DMS53 treated with DMSO at 0.1 percent for 48 hours (cell line): ENCODE measurements at regions not wholly inside any gene's neighbourhood (a gene's known extent, or its start where the extent isn't known, plus 50 kb on each side); places are given as distances from the start of the nearest gene placed in this dataset.
"Not testable (repeated sequence)": the region's sequence is repeated elsewhere in the genome, so short reads cannot be mapped to it uniquely, and the experiment has no call there.

Experiments
- DNase-seq: peaks from one replicate; lab custom pipeline; 2025; ENCODE audit not compliant: unreplicated experiment; lab: John Stamatoyannopoulos, UW

- DNase-seq, result no peak
Measured at GRCh38 chr11:47928426-47928825, 51.9 kb upstream of the PTPRJ start.

GRCh38 chr11:47924184-47924691 is 56.1 kb upstream of the PTPRJ start:
- DNase-seq, result peak; percentile 47

DNA sequence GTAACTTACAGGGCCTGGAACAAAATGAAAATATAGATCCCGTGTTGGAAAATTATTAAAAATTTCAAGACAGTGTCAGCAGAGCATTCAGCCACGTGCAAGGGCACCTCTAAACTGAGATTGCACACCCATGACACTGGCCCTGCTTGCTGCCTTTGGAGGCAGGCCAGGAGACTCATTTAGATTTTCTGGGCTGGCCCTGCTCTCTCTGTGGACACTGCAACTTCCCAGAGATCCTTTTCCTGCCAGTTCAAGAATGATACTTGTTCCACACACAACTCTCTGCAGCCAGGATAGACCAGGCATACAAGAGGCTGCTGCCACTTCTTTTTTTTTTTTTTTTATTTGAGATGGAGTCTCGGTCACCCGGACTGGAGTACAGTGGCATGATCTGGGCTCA is 56.7 kb upstream of the PTPRJ start:
- DNase-seq, result no peak

DNA sequence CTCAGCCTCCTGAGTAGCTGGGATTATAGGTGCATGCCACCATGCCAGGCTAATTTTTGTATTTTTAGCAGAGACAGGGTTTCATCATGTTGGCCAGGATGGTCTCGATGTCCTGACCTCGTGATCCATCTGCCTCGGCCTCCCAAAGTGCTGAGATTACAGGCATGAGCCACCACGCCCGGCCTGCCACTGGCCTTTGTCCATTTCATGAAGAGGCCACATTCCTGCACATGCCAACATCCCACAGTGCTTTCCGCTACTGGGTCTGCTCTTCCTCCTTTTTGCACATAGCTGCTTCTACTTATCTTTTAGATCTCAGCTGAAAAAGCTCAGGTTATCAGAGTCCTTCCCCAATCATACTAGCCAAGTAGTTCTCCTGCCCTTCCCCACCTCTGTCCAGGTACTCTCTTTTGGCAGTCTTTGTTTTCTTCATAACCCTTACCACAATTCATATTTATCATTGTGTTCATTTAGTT is 59.2 kb upstream of the PTPRJ start:
- DNase-seq, result not testable (repeated sequence)

DNA sequence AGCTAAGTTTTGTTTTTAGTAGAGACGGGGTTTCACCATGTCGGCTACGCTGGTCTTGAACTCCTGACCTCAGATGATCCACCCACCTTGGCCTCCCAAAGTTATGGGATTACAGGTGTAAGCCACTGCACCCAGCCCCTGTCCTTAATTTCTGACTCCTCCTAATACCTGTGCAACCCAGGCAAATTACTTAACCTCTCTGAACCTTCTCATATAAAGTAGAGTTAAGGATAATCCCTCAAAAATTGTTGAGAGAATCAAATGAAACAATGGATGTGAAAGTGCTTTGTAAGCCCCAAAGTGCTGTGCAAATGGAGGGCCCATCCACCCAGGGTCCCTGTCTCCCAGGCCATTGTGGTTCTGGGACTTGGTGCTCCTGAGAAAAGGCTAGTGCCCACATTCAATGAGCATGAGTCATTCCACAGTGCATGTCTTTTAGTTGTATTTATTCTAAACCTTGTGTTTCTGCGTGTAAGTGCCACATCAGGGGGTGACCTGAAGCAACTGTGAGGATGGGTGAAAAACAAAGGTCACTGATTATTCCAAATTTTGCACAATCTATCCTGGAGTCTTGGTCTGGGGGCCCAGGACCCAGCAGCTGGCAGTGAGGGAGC is 61.4 kb upstream of the PTPRJ start:
- DNase-seq, result no peak

DNA sequence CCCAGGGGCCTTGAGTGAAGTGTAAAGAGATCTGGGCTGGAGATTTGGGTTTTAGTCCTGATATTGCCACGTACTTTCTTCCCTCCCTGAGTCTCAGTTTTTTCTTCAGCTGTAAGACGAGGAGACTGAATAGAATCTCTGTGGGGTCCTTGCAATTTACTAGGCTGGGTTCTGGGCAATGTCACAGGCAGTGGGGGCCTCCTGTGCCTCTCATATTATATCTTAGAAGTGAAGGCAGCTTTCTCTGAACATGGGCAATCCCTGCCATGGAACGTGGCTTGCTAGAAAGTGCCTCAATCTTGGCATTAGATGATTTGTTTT is 62.0 kb upstream of the PTPRJ start:
- DNase-seq, result no peak

DNA sequence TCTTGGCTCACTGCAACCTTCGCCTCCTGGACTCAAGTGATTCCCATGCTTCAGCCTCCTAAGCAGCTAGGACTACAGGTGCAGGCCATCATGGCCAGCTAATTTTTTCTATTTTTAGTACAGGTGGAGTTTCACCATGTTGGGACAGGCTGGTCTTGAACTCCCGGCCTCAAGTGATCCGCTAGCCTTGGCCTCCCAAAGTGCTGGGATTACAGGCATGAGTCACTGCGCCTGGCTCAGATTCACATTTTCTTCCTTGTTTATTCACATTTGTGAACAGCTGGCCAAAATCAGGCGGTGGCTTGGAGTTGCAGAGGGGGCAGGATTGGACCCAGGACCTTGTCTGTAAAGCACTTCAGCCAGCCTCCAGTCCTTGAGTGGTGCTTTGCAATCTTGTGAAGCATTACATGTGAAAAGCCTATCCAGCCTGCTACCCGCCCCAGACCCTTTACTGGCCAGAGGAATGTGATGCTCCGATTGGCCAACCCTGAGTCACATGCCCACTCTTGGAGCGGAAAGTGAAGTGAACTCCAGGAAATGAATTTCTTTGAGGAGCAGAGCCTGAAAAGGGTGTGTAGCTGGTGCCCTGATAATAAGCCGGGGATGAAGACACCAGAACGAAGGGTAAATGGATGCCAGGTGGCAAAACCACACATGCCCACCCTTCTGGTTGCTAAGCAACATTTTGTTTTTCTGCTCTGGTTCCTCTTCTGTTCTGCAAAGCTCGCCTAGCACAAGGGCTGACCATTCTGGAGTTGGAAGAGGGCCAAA is 62.6 kb upstream of the PTPRJ start:
- DNase-seq, result peak; percentile 85

DNA sequence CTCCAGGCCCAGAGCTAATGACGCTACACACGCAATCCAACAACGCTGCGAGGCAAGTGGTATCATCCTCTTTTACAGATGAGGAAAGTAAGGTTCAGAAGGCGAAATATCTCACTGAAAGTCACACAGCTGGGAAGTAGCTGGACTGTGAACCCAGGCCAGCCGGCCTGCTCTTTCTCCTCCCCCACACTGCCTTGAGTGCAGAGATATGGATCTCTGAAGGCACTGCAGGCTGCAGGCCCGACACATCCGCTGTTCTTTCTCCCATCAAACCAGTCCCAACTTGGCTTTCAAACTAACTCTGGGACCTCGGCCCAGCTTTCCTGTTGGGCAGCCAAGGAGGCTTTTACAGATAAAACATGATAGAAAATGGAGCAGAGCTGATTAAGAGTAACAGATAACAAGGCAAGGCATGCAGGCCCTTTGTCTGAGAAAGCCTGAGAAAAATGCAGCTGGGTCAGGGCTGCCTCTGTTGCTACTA is 64.0 kb upstream of the PTPRJ start:
- no peak for DNase-seq

DNA sequence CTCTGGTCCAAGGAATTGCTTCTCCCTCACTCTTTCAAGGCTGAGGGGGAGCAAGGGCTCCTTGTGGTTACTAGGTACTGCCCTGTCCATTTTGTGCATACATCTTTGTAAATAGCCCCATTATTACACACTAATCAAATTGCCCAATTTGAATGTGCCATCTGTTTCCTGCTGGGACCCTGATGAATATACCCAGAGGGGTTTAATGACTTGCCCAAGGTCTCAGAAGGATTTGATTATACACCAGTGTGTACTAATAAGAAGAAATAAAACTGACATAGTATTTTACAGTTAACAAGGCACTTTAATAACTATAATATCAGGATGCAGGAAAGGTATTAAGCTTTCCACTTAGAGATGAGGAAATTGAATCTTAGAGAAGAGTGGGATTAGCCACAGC is 64.6 kb upstream of the PTPRJ start:
- DNase-seq, result no peak

GRCh38 chr11:47915374-47915773 is 65.0 kb upstream of the PTPRJ start:
- DNase-seq, result peak; percentile 2

DNA sequence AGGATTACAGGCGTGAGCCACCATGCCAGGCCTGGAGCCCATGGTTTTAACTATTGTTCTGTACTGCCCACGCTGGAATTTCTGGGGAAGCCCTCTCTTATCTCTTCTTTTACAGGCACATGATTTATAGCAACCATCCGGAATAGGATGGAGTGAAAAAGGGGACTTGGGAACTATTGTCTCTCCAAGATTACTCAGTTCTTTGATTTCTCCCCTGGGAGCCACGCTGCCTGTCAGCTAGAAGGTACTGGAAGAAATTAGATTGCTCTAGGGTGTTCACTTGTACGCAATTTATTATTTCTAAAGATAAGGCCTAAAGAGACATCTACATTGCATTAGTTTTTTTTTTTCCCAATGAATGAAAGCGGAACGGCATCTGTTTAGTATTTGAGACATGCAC is 65.6 kb upstream of the PTPRJ start:
- DNase-seq, result no peak

GRCh38 chr11:47913529-47914244 is 65.5 kb upstream of the NUP160 start:
- no peak for DNase-seq

GRCh38 chr11:47912843-47913437 is 64.8 kb upstream of the NUP160 start:
- no peak for DNase-seq

DNA sequence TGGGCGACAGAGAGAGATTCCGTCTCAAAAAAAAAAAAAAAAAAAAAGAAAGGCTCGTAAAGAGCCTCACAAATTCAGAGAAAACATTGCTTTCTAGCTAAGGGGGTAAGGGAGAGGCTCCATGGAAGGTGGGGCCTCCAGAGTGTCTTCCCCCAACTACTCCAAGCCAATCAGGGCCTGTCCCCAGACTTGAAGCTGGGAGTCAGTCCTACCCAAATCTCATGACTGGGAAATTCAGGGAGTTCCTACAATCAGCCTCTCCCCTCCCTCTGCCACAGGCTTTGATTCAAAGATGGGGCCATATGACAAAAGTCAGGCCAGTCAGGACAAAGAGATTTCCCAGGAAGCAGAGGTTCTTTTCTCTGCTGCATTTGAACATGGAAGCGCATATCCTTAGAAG is 63.0 kb upstream of the NUP160 start:
- no peak for DNase-seq

DNA sequence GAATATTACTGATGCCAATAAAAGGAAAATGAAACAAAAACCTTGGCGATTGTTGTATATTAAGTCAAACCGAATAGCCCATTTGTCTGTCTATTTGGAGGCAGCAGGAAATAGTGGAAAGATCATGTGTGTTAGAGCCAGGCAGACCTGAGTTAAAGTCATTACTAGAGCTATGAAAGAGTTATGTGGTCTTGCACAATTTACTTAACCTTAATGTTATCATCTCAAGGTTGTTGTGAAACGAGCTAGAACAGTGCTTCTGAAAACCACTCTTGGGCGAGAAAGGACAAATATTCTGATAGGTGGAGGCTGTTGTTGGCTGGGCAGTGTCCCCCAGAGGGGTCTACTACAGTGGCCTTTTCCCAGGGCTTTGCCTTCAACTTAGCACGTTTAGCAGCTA is 60.0 kb upstream of the NUP160 start:
- DNase-seq, result no peak

- no peak for DNase-seq
Measured at GRCh38 chr11:47907499-47907898, 59.3 kb upstream of the NUP160 start.

GRCh38 chr11:47906066-47906465 is 57.9 kb upstream of the NUP160 start:
- no peak for DNase-seq

- no peak for DNase-seq
Measured at GRCh38 chr11:47905358-47906059, 57.4 kb upstream of the NUP160 start.

- no peak for DNase-seq
Measured at GRCh38 chr11:47904808-47905207, 56.7 kb upstream of the NUP160 start.

- DNase-seq, result no peak
Measured at GRCh38 chr11:47904048-47904447, 55.9 kb upstream of the NUP160 start.

DNA sequence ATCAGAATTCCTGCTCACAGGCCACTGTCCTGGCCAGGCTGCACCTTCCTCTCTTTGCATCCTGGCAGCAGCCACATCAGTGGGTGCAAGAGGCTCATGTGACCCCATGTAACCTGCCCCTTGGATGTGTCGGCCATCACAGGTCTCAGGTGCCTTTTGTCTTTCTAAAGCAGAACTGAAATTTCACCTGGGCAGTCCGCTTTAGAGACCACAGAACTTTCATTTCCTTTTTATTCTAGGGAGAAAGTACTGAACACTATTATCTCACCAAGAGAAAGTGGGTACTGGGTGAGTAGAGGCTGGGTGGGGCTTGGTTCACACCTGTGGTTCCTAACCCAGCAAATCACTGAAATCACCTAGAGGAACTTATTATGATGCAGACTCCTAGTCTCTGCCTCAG is 51.7 kb upstream of the NUP160 start:
- DNase-seq, result no peak
